Immature natural killer cell (primary cell): ENCODE measurements at regions not wholly inside any gene's neighbourhood (a gene's known extent, or its start where the extent isn't known, plus 50 kb on each side); places are given as distances from the start of the nearest gene placed in this dataset.
"Not testable (repeated sequence)": the region's sequence is repeated elsewhere in the genome, so short reads cannot be mapped to it uniquely, and the experiment has no call there.

Source experiments
- DNase-seq, 3 donors: peaks; one replicate each; pipeline ENCODE4 v3.0.0; 2022; ENCODE audit warnings: mixed read lengths in 1 of 3
- H3K27ac Mint-ChIP-seq, 6 donors: one replicate each; pipeline ENCODE4 v1.8.0; 2020; ENCODE audit warnings: mixed read lengths in 6 of 6, mild to moderate bottlenecking in 5 of 6, inconsistent platforms in 4 of 6, moderate library complexity in 3 of 6
- H3K27me3 Mint-ChIP-seq, 3 donors: one replicate each; pipeline ENCODE4 v1.8.0; 2020 to 2021; ENCODE audit warnings: low read depth in 3 of 3, mild to moderate bottlenecking in 3 of 3, mixed read lengths in 3 of 3, moderate library complexity in 3 of 3, inconsistent platforms in 1 of 3
- H3K36me3 Mint-ChIP-seq, 3 donors: one replicate each; pipeline ENCODE4 v1.8.0; 2020; ENCODE audit warnings: mixed read lengths in 3 of 3, inconsistent platforms in 2 of 3, mild to moderate bottlenecking in 2 of 3
- H3K4me1 Mint-ChIP-seq, 2 donors: one replicate each; pipeline ENCODE4 v1.8.0; 2020; ENCODE audit warnings: inconsistent platforms in 2 of 2, mild to moderate bottlenecking in 2 of 2, mixed read lengths in 2 of 2, moderate library complexity in 1 of 2
- H3K4me3 Mint-ChIP-seq, 5 donors: one replicate each; pipeline ENCODE4 v1.8.0; 2020; ENCODE audit warnings: mild to moderate bottlenecking in 5 of 5, mixed read lengths in 5 of 5, inconsistent platforms in 3 of 5, moderate library complexity in 3 of 5
- H3K9me3 Mint-ChIP-seq, 6 donors: one replicate each; pipeline ENCODE4 v1.8.0; 2020; ENCODE audit warnings: mild to moderate bottlenecking in 6 of 6, mixed read lengths in 6 of 6, inconsistent platforms in 4 of 6, moderate library complexity in 3 of 6

GRCh38 chr7:119300341-119300740 lies 972.6 kb upstream of the KCND2 start:
- not testable (repeated sequence) for H3K27me3 Mint-ChIP-seq, H3K4me3 Mint-ChIP-seq, H3K4me1 Mint-ChIP-seq, H3K36me3 Mint-ChIP-seq, H3K27ac Mint-ChIP-seq, DNase-seq
- H3K9me3 Mint-ChIP-seq: peaks cover 4 to 34% (median 22%) of the 10 kb centered on the region in 6 donors

DNA sequence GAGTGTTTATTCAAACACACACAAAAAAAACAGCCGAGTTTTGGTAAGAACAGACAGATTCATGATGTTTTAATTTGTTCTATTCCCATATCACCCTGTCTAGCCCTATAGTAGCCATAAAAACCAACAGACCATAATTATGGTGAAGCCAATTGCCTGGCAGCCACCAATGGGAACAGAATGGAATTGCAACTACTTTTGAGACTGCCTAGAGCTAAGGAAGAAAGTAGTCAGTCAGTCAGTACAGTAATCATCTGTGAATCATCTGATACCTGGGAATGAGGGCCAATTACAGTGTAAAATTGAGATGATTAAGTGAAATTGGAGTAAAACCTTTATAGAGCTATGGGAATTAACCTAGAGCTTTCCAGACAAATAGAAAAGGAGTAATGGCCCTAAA lies 952.7 kb upstream of the KCND2 start:
- DNase-seq: no peak
- H3K27ac Mint-ChIP-seq: no peak overlapping the region
- H3K9me3 Mint-ChIP-seq: peaks cover 8 to 30% (median 18%) of the 10 kb centered on the region in 6 donors
- H3K36me3 Mint-ChIP-seq: no peaks in the 10 kb centered on the region
- no peak overlapping the region for H3K4me3 Mint-ChIP-seq
- H3K4me1 Mint-ChIP-seq: no peaks in the 10 kb centered on the region
- peaks cover 0 to 2% (median 0%) of the 10 kb centered on the region in 3 donors for H3K27me3 Mint-ChIP-seq

DNA sequence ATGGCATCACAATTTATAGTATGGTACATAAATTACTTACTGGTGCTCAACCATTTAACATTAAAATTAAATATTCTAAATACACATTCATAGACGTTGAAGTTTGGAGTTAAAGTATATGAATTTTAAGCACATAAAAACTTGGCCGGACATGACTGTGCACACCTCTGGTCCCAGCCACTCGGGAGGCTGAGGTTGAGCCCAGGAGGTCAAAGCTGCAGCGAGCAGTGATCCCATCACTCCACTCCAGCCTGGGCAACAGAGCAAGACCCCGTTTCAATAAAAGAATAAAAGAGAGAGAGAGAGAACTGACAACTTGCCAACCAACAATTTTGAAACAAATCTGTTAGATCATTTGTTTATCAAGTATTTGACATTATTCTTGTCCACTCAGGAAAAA lies 943.3 kb upstream of the KCND2 start:
- H3K9me3 Mint-ChIP-seq: peaks cover 11 to 51% (median 25%) of the 10 kb centered on the region in 6 donors
- H3K4me3 Mint-ChIP-seq: no peak overlapping the region
- DNase-seq: no peak
- no peaks in the 10 kb centered on the region for H3K36me3 Mint-ChIP-seq
- H3K4me1 Mint-ChIP-seq: no peaks in the 10 kb centered on the region
- H3K27me3 Mint-ChIP-seq: peaks cover 0 to 2% (median 0%) of the 10 kb centered on the region in 3 donors
- no peak overlapping the region for H3K27ac Mint-ChIP-seq

DNA sequence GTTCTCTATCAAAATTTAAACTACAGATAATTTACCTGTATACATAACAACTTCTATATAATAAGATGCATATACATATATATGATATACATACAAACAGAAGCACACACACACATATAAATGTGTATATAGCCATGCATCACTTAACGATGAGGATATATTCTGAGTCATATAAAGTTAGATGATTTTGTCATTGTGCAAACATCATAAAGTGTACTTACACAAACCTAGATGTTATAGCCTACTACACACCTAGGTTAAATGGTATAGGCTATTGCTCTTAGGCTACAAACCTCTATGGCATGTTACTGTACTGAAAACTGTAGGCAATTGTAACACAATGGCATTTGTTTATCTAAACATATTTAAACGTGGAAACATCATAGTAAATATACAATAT lies 937.6 kb upstream of the KCND2 start:
- no peak overlapping the region for H3K4me3 Mint-ChIP-seq
- no peaks in the 10 kb centered on the region for H3K4me1 Mint-ChIP-seq
- H3K27ac Mint-ChIP-seq: no peak overlapping the region
- no peaks in the 10 kb centered on the region for H3K27me3 Mint-ChIP-seq
- H3K36me3 Mint-ChIP-seq: no peaks in the 10 kb centered on the region
- no peak for DNase-seq
- peaks cover 6 to 37% (median 11%) of the 10 kb centered on the region in 6 donors for H3K9me3 Mint-ChIP-seq

DNA sequence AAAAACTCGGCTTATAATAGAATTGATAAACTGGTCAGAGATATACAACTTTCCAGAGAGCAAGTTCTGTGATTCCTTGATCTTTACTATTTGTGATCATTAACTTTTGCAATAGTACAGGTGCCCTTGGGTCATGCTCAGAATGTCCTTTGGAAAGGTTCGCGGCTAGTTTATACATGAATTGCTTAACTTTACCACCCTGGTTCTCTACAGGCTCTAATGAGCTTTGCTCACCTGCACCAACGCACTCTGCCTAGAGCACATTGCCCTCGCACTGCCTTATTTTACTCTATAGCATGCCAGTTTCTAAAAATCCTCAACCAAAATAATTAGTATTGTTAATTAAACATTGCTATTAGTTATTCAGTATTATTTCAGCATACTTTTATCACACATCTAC lies 931.2 kb upstream of the KCND2 start:
- Mint-ChIP-seq H3K4me3 (no peak overlapping the region), H3K27me3 (peaks cover 0 to 1% (median 0%) of the 10 kb centered on the region in 3 donors), H3K36me3 (no peaks in the 10 kb centered on the region), H3K27ac (no peak overlapping the region), H3K9me3 (peaks cover 2 to 31% (median 17%) of the 10 kb centered on the region in 6 donors), H3K4me1 (no peaks in the 10 kb centered on the region)
- DNase-seq: no peak

DNA sequence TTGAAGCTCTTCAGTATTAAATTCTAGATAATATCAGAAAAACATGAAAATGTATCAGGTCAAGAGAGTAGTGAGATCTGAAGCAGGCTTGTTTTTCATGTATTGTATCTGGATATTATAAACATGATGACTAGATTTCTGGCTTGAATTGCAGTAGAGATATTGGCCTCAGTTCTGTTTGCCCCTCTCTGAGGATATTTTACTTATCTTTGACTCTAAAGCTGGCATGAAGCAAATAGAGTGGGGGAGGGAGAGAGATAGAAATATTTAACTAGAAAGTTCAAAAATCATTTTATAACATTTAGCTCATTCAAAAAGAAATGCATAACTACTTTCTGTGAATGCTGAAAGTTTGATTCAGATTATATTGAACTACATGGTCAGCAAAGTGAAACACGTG lies 929.7 kb upstream of the KCND2 start:
- no peak for DNase-seq
- Mint-ChIP-seq H3K36me3 (no peaks in the 10 kb centered on the region), H3K27me3 (peaks cover 0 to 1% (median 0%) of the 10 kb centered on the region in 3 donors), H3K4me3 (no peak overlapping the region), H3K27ac (no peak overlapping the region), H3K4me1 (no peaks in the 10 kb centered on the region), H3K9me3 (peaks cover 7 to 39% (median 22%) of the 10 kb centered on the region in 6 donors)

GRCh38 chr7:119344466-119344865 lies 928.5 kb upstream of the KCND2 start:
- no peak for DNase-seq
- peaks cover 0 to 1% (median 0%) of the 10 kb centered on the region in 3 donors for H3K27me3 Mint-ChIP-seq

DNA sequence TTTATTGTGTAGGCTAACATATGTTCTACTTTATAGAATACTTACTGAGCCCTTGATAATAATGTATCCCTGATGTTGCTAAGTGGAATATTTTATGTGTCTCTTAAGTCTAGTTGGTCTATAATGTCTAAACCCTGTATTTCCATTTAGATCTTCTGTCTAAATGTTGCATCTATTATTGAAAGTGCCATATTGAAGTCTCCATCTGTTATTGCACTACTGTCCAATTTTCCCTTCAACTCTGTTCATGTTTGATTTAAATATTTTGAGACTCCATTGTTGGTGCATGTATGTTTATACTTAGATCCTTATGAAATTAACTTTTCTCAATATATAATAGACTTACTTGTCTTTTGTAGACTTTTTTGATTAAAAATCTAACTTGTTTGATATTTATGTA lies 924.5 kb upstream of the KCND2 start:
- Mint-ChIP-seq H3K4me3 (no peak overlapping the region), H3K27me3 (peaks cover 0 to 1% (median 0%) of the 10 kb centered on the region in 3 donors), H3K9me3 (peaks cover 8 to 36% (median 22%) of the 10 kb centered on the region in 6 donors), H3K4me1 (no peaks in the 10 kb centered on the region), H3K36me3 (no peaks in the 10 kb centered on the region), H3K27ac (no peak overlapping the region)
- DNase-seq: no peak

More at GRCh38 chr7:119344466-119344865, 928.5 kb upstream of the KCND2 start:
- Mint-ChIP-seq H3K27ac (no peak overlapping the region), H3K9me3 (peaks cover 10 to 37% (median 24%) of the 10 kb centered on the region in 6 donors), H3K4me3 (no peak overlapping the region), H3K36me3 (no peaks in the 10 kb centered on the region), H3K4me1 (no peaks in the 10 kb centered on the region)

DNA sequence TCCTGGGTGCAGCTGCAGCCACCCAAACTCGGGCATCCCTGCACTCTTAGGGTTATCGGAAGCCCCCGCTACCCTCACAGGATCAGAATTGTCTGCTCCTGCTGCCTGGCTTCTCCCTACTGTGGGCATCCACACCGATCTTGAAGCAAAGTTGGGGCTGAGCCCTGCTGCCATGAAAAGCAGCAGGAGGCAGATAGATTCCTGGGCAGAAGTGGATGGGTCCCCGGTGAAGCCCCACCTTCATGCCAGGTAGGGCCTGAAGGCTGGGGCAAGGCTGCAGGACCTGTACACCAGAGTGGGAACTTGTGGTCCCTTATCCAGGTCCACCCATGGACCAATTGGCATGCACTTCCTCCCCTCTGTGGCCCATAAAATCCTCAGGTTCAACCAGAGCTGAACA lies 922.6 kb upstream of the KCND2 start:
- no peak overlapping the region for H3K4me3 Mint-ChIP-seq
- H3K27ac Mint-ChIP-seq: no peak overlapping the region
- H3K27me3 Mint-ChIP-seq: peaks cover 0 to 1% (median 0%) of the 10 kb centered on the region in 3 donors
- H3K9me3 Mint-ChIP-seq: peaks cover 8 to 34% (median 25%) of the 10 kb centered on the region in 6 donors
- no peak for DNase-seq
- H3K4me1 Mint-ChIP-seq: no peaks in the 10 kb centered on the region
- no peaks in the 10 kb centered on the region for H3K36me3 Mint-ChIP-seq

- H3K9me3 Mint-ChIP-seq: peaks cover 8 to 34% (median 19%) of the 10 kb centered on the region in 6 donors
- H3K4me3 Mint-ChIP-seq: no peak overlapping the region
- no peaks in the 10 kb centered on the region for H3K36me3 Mint-ChIP-seq
- peaks cover 0 to 1% (median 0%) of the 10 kb centered on the region in 3 donors for H3K27me3 Mint-ChIP-seq
- H3K4me1 Mint-ChIP-seq: no peaks in the 10 kb centered on the region
- no peak overlapping the region for H3K27ac Mint-ChIP-seq
- DNase-seq: no peak
Observed at GRCh38 chr7:119351320-119351719, 921.7 kb upstream of the KCND2 start.

DNA sequence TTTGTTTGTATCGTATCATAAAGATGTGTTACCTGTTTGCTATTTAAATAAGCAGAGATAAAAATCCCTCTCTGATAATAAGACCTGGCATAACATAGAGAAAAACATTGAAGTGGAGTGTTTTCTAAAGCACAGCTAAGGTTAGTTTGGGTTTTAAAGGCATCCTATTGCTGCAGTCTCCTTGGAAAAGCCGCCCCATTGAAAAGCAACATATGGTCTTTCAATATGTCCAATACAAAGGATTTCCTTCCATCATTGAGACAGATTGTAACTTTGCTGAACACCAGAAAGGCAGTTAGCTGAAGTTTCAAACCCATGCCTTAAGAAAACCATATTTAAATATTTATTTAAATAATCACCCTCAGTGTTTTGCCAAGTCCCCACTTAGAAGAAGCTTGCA lies 898.5 kb upstream of the KCND2 start:
- H3K4me3 Mint-ChIP-seq: no peak overlapping the region
- peaks cover 4 to 50% (median 27%) of the 10 kb centered on the region in 6 donors for H3K9me3 Mint-ChIP-seq
- H3K4me1 Mint-ChIP-seq: no peaks in the 10 kb centered on the region
- no peaks in the 10 kb centered on the region for H3K27me3 Mint-ChIP-seq
- H3K27ac Mint-ChIP-seq: no peak overlapping the region
- H3K36me3 Mint-ChIP-seq: no peaks in the 10 kb centered on the region
- no peak for DNase-seq

- Mint-ChIP-seq H3K27ac (no peak overlapping the region), H3K36me3 (no peaks in the 10 kb centered on the region), H3K4me3 (no peak overlapping the region), H3K9me3 (peaks cover 0 to 40% (median 16%) of the 10 kb centered on the region in 6 donors), H3K4me1 (no peaks in the 10 kb centered on the region), H3K27me3 (no peaks in the 10 kb centered on the region)
- DNase-seq: no peak
Observed at GRCh38 chr7:119377861-119378260, 895.1 kb upstream of the KCND2 start.

GRCh38 chr7:119382726-119383125 lies 890.2 kb upstream of the KCND2 start:
- Mint-ChIP-seq H3K36me3 (no peaks in the 10 kb centered on the region), H3K27ac (no peak overlapping the region), H3K9me3 (peaks cover 0 to 32% (median 8%) of the 10 kb centered on the region in 6 donors), H3K27me3 (no peaks in the 10 kb centered on the region), H3K4me1 (no peaks in the 10 kb centered on the region), H3K4me3 (no peak overlapping the region)
- no peak for DNase-seq

DNA sequence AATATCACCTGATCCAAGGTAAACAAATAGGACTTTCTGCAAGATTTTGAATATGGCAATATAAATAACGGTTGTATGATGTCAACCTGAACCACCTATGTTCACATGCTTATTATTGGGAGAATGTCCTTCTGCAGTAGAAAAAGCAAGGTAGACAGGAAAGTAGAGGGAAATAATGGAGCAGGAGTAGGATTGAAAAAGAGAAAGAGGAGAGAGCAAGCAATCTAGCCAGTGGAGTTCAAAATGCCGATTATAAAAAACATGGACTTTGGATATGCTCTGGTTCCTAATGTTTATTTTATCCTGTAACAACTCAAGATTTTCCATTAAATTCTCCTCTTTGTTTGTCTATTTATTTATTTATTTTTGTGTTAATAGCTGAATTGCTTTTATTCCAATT lies 878.0 kb upstream of the KCND2 start:
- Mint-ChIP-seq H3K36me3 (peaks cover 0 to 3% (median 0%) of the 10 kb centered on the region in 3 donors), H3K9me3 (peaks cover 2 to 30% (median 5%) of the 10 kb centered on the region in 6 donors), H3K27me3 (no peaks in the 10 kb centered on the region), H3K27ac (no peak overlapping the region), H3K4me1 (no peaks in the 10 kb centered on the region), H3K4me3 (no peak overlapping the region)
- no peak for DNase-seq

GRCh38 chr7:119397156-119397555 lies 875.8 kb upstream of the KCND2 start:
- no peaks in the 10 kb centered on the region for H3K27me3 Mint-ChIP-seq
- no peak for DNase-seq
- H3K4me3 Mint-ChIP-seq: no peak overlapping the region
- no peak overlapping the region for H3K27ac Mint-ChIP-seq
- peaks cover 0 to 3% (median 0%) of the 10 kb centered on the region in 3 donors for H3K36me3 Mint-ChIP-seq
- no peaks in the 10 kb centered on the region for H3K4me1 Mint-ChIP-seq
- peaks cover 2 to 36% (median 7%) of the 10 kb centered on the region in 6 donors for H3K9me3 Mint-ChIP-seq
